OCI-M2 (cell line): ENCODE measurements at regions not wholly inside any gene's neighbourhood (a gene's known extent, or its start where the extent isn't known, plus 50 kb on each side); places are given as distances from the start of the nearest gene placed in this dataset.
"Not testable (repeated sequence)": the region's sequence is repeated elsewhere in the genome, so short reads cannot be mapped to it uniquely, and the experiment has no call there.

ENCODE experiments used
- DNase-seq: peaks from one replicate; lab custom pipeline; 2025; ENCODE audit not compliant: unreplicated experiment; lab: John Stamatoyannopoulos, UW

GRCh38 chr16:75836347-75837010 is 110.2 kb upstream of the CPHXL start:
- DNase-seq, result no peak

GRCh38 chr16:75837264-75837663 is 111.0 kb upstream of the CPHXL start:
- no peak for DNase-seq

DNA sequence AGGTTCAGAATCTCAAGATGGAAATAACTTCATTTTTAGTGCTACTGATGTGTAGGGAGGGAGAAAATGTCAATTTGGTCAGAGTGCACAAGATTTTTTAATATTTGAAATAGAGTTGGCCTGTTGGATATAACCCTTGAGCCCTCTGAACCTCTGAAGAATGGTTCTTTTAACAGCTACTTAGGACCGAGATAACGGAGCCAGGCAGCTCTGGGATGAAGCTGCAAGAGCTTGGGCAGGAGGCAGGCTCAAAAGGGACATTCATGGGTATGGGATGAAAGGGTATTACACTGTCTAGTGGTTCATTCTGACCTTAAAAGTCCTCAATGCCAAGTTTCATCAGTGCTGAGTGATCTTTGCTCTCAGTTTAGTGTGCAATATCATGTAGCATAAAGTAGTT is 111.4 kb upstream of the CPHXL start:
- DNase-seq, result no peak

DNA sequence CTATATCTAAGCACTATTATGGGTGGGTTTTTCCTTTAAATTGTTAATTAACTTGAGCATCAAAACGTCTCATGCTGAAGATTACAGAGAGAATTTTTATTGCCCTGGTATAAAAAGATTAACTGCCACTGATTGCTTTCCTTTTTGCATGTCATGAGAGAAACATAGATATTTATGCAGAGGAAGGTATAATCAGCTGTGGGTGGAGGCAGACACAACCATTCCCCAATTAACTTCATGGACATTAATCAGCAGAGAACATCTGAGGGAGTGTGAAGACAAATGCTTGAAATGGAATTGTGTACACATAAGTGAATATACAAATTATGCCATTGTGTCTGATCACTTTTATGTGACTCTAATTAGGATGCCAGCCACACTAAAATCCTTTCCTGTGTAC is 115.2 kb upstream of the CPHXL start:
- no peak for DNase-seq

GRCh38 chr16:75847172-75847571 is 120.9 kb upstream of the CPHXL start:
- DNase-seq, result no peak

DNA sequence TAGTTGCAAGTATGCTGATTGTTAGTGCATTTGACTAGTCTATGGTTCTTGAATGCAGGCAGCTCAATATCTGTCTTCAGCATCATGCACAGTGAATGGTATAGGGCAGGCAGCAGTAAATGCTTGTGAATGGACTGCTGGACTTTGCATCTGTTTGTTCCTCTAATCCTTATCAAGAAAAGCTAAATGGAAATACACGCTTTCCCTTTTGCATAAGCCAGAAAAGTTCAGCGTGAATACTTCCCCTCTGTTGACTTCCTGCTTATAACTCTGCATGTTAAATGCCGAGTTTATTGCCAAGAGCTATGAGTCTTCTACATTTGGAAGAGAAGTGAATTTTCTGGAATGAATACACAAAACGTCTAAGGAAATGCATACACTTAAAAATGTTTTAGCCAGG is 127.9 kb upstream of the CPHXL start:
- DNase-seq, result no peak

- DNase-seq, result no peak
Observed at GRCh38 chr16:75860326-75861053, 134.2 kb upstream of the CPHXL start.

GRCh38 chr16:75861311-75862097 is 135.2 kb upstream of the CPHXL start:
- DNase-seq, result no peak

DNA sequence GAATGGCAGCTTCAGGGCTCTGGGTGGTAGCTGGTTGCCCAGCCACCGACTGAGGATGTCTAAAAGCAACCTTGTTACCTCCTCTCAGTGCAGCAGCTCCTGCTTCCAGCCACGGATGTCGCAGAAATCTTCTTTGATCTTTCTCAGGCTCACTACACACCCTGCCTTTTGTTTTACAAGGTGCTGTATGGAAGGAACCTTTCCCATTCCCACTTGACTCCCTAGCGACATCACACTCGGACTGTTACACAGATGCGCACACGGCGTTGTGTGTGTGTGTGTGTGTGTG is 135.8 kb upstream of the CPHXL start:
- no peak for DNase-seq

DNA sequence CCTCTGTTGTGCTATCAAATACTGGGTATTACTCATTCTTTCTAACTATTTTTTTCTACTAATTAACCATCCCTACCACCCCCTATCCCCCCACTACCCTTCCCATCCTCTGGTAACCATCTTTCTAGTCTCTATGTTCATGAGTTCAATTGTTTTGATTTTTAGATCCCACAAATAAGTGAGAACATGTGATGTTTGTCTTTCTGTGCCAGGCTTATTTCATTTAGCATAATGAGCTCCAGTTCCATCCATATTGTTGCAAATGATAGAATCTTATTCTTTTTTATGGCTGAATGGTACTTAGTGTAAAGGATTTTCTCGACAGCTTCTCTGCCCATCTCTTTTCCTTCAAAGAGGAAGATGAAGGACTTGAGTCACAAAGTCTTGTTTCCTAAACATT is 138.0 kb upstream of the CPHXL start:
- DNase-seq, result no peak

- DNase-seq, result no peak
Observed at GRCh38 chr16:75865736-75866135, 139.4 kb upstream of the CPHXL start.

DNA sequence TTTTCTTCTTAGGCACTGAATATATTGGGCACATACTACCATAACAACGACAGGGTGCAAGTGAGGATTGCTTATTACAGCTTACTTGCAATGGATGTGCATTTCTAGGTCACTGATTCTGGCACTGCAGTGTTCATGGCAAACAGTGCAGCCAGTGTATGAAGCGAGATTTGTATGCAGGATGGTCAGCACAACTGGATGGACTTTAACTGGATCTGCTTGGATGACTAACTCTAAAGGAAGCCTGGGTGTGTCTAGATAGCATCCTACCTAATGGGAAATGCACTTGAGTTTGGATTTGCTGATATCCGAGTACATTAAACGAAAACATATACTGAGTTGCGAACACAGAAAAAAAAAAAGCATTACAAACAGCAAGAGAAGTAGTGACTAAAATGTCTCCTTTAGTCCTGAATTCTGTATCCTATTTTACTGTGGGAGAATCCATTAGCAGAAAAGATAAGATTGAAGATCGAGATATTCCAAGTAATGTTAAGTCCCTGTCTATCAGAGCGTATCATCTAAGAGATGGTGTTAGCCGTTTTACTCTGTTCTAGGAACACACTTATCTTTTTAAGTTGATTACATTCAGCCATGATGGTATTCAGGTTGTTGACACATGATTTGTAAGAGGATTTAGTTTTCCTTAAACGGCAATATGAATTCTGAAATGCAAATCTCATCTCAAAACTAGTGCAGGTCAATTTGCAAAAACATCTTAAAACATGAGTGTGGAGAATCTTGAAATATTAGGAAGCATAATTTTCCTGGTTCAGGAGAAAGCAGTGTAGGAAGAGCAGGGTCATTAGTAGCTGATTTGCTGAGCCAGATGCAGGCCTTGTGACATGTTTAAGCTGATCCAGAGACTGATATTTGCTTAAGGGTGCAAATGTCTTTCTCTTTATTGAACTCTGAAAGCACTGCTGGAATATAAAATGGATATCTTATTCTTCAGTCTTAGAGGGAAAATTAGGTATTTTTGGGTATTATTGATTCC is 142.6 kb upstream of the CPHXL start:
- DNase-seq, result no peak

DNA sequence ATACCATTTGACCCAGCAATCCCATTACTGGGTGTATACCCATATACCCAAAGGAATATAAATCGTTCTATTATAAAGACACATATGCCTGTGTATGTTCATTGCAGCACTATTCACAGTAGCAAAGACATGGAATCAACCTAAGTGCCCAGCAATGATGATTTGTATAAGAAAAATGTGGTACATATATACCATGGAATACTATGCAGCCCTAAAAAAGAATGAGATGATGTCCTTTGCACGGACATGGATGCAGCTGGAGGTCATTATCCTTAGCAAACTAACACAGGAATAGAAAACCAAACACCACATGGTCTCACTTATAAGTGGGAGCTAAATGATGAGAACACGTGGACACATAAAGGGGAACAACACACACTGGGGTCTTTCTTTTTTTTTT is 155.0 kb upstream of the CPHXL start:
- not testable (repeated sequence) for DNase-seq

- DNase-seq, result no peak
Observed at GRCh38 chr16:75899163-75899562, 172.9 kb upstream of the CPHXL start.

DNA sequence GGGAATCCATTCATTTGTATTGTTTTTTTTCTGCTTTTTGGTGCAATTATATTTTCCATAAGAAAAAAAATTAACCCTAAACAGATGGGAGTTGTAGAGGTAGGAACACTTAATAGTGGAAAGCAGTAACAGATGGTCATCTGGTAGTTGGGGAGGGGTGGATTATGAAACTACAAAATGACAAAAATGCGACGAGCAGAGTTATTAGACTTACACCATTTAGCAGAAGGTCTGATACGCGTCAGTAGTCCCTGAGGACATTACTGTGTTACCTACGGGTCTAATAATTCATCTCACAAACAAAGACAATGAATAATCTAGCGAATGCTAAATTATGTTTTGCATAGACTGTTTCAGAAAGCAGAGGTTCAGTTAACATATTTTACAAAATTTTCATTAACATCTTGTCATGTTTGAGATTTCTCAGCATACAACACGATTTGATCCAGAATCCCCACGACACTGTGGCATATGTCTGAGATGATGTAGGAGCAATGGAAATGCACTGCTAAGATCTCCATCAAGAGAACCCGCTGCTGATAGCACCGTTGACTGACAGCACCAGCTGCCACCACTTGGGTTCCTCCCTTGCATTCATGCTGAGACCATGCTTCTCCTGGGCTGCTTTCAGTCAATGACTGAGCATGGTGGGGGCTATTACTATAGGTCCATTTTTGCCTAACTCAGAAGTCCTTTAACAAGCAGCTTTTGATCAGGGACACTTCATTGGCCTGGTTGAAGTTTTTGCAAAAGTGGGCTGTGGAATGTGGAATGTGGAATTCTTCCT is 182.2 kb upstream of the CPHXL start:
- DNase-seq, result no peak

- DNase-seq, result no peak
Observed at GRCh38 chr16:75909746-75910145, 183.5 kb upstream of the CPHXL start.

- DNase-seq, result no peak
Observed at GRCh38 chr16:75911896-75912295, 185.6 kb upstream of the CPHXL start.

GRCh38 chr16:75913958-75914357 is 187.7 kb upstream of the CPHXL start:
- DNase-seq, result no peak

GRCh38 chr16:75916451-75916850 is 190.2 kb upstream of the CPHXL start:
- no peak for DNase-seq

DNA sequence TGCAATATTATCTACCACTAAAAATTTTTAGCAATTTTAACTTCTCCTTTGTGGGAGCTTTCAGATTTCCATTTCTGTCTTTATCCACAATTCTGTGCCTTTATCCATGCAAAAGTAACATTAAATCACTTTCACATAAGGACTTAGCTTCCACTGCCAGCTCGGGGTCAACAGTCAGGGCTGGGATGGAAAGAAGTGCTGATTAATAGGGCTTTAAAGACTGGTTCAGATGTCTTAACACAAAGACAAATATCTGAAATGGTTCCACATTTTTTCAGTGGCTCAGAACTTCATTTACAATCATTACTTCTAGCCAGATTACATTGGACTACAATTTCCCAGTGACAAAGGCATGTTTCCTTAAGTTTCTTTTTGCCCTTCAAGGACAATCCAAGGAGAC is 191.8 kb upstream of the CPHXL start:
- DNase-seq, result no peak
